ENCODE measurements at regions not wholly inside any gene's neighbourhood (a gene's known extent, or its start where the extent isn't known, plus 50 kb on each side); places are given as distances from the start of the nearest gene placed in this dataset.

- no peak for TF ChIP-seq POLR2A (IDR thresholded peaks at IDR 0.05)
- TF ChIP-seq CTCF (IDR thresholded peaks at IDR 0.05), result no peak
These were observed 252.6 kb downstream of the SLITRK5 start for GRCh38 chr13:87923753-87924152.

Data from gastroesophageal sphincter (tissue), 3 donors.